ENCODE measurements at regions not wholly inside any gene's neighbourhood (a gene's known extent, or its start where the extent isn't known, plus 50 kb on each side); places are given as distances from the start of the nearest gene placed in this dataset.

- no peaks in the 10 kb centered on the region for H3K9me3 ChIP-seq (ENCODE audit: control insufficient read depth in 1 of 2, insufficient read depth in 1 of 2, low read depth in 1 of 2, low read length in 2 of 2)
- RAD21 ChIA-PET (ENCODE audit: low non-redundant PET in 1 of 2, low total read pairs in 2 of 2, uncharacterized antibody in 2 of 2, unreplicated experiment in 2 of 2), result interaction anchor here in 1 of 2 experiments (0.5 kb wide), 1 partner anchor 17 kb away, joined by 5 read pairs; no protein-coding TSS in a partner anchor
- POLR2A ChIA-PET, result no interaction called here
- no TSS peak for BruUV-seq (replicated peaks)
- H3K9ac ChIP-seq (ENCODE audit: low read length), result no peak overlapping the region
- no peaks in the 10 kb centered on the region for H3K9me2 ChIP-seq (ENCODE audit: insufficient read depth)
- no peaks in the 10 kb centered on the region for H3K27me3 ChIP-seq (ENCODE audit: insufficient read depth, low read length)
- no peaks in the 10 kb centered on the region; a peak in 1 of 4 replicates for H3K36me3 ChIP-seq (ENCODE audit: control insufficient read depth in 1 of 2, insufficient read depth in 2 of 2, low read length in 2 of 2)
- ATAC-seq, result no peak
- H3K79me2 ChIP-seq (ENCODE audit: insufficient read depth, low read length), result no peaks in the 10 kb centered on the region
- no peak overlapping the region for H3K27ac ChIP-seq (ENCODE audit: low read depth, low read length)
- CTCF ChIA-PET, result no interaction called here
- intact Hi-C loops (cut with micrococcal nuclease), result no loop called here
- no peak overlapping the region for H2AFZ ChIP-seq (ENCODE audit: low read depth, low read length, poor library complexity, severe bottlenecking)
- no peaks in the 10 kb centered on the region for H3K4me1 ChIP-seq (ENCODE audit: control insufficient read depth in 1 of 2, insufficient read depth in 2 of 2, low read length in 2 of 2)
- no peak for DNase-seq (ENCODE audit: low read depth, low spot score)
- TF ChIP-seq ATF3 (IDR thresholded peaks at IDR 0.05) (no peak), REST (IDR thresholded peaks at IDR 0.05; ENCODE audit: low read depth) (no peak)
- no peaks in the 10 kb centered on the region for H4K20me1 ChIP-seq (ENCODE audit: insufficient read depth)
- H3K4me3 ChIP-seq (replicated peaks in 1 of 2; ENCODE audit: low read depth in 1 of 2, low read length in 2 of 2), result no peak overlapping the region
- H3K4me2 ChIP-seq (ENCODE audit: low read length), result no peak overlapping the region
Measured at GRCh38 chrX:131778269-131779218, 234.7 kb downstream of the OR13H1 start.

GRCh38 chrX:131779306-131779705 is 235.4 kb downstream of the OR13H1 start:
- TF ChIP-seq JUND (IDR thresholded peaks at IDR 0.05) (no peak), SRF (IDR thresholded peaks at IDR 0.05; ENCODE audit: low read depth) (no peak), POLR2AphosphoS5 (IDR thresholded peaks at IDR 0.05; ENCODE audit: low read depth, low read length) (no peak), ZFX (IDR thresholded peaks at IDR 0.05) (no peak), FOSL1 (IDR thresholded peaks at IDR 0.05; ENCODE audit: low read depth) (no peak), EGR1 (IDR thresholded peaks at IDR 0.05; ENCODE audit: low read depth) (no peak), EZH2 (IDR thresholded peaks at IDR 0.05) (no peak), CBX3 (IDR thresholded peaks at IDR 0.05; ENCODE audit: low read depth) (no peak), TCF7L2 (IDR thresholded peaks at IDR 0.05; ENCODE audit: borderline replicate concordance, extremely low read depth, insufficient read depth, insufficient read length) (no peak), ELF1 (IDR thresholded peaks at IDR 0.05; ENCODE audit: borderline replicate concordance, low read depth) (no peak)
- ChIA-PET POLR2A (no interaction called here), RAD21 (ENCODE audit: low non-redundant PET in 1 of 2, low total read pairs in 2 of 2, uncharacterized antibody in 2 of 2, unreplicated experiment in 2 of 2) (interaction anchor here in 1 of 2 experiments (0.5 kb wide), 1 partner anchor 18 kb away, joined by 5 read pairs; no protein-coding TSS in a partner anchor), CTCF (no interaction called here)
- Histone ChIP-seq H2AFZ (ENCODE audit: low read depth, low read length, poor library complexity, severe bottlenecking) (no peak overlapping the region), H3K4me1 (ENCODE audit: control insufficient read depth in 1 of 2, insufficient read depth in 2 of 2, low read length in 2 of 2) (no peaks in the 10 kb centered on the region), H3K9ac (ENCODE audit: low read length) (no peak overlapping the region), H3K27me3 (ENCODE audit: insufficient read depth, low read length) (no peaks in the 10 kb centered on the region), H3K27ac (ENCODE audit: low read depth, low read length) (no peak overlapping the region), H4K20me1 (ENCODE audit: insufficient read depth) (no peaks in the 10 kb centered on the region), H3K9me2 (ENCODE audit: insufficient read depth) (no peaks in the 10 kb centered on the region), H3K36me3 (ENCODE audit: control insufficient read depth in 1 of 2, insufficient read depth in 2 of 2, low read length in 2 of 2) (no peaks in the 10 kb centered on the region; a peak in 1 of 4 replicates), H3K9me3 (ENCODE audit: control insufficient read depth in 1 of 2, insufficient read depth in 1 of 2, low read depth in 1 of 2, low read length in 2 of 2) (no peaks in the 10 kb centered on the region), H3K4me2 (ENCODE audit: low read length) (no peak overlapping the region), H3K4me3 (replicated peaks in 1 of 2; ENCODE audit: low read depth in 1 of 2, low read length in 2 of 2) (no peak overlapping the region), H3K79me2 (ENCODE audit: insufficient read depth, low read length) (no peaks in the 10 kb centered on the region)
- no peak for DNase-seq (ENCODE audit: low read depth, low spot score)
- ATAC-seq, result no peak
- intact Hi-C loops (cut with micrococcal nuclease), result no loop called here
- no TSS peak for BruUV-seq (replicated peaks)
